ENCODE measurements at regions not wholly inside any gene's neighbourhood (a gene's known extent, or its start where the extent isn't known, plus 50 kb on each side); places are given as distances from the start of the nearest gene placed in this dataset.

DNA sequence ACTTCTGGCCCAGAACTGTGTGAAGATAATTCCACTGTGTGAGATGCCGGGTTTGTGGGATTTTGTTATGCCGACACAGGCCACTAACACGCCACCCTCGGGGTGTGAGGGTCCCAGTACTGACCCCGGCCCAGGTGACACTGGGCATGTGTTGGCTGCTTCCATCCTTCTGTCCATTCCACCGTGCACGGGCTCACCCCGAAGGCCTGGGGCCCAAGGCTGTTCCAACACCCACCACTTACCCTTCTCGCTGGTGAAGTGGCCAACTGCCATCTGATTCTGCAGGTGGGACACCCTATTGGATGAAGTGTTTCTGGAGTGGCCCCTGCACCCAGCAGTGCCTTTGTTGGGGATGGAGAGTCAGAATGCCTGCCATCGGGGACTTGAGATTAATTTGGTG is 1307.5 kb downstream of the BRD1 start:
- no peak for DNase-seq

- DNase-seq = no peak
Observed at GRCh38 chr22:48517039-48518030, 1310.3 kb downstream of the BRD1 start.

DNA sequence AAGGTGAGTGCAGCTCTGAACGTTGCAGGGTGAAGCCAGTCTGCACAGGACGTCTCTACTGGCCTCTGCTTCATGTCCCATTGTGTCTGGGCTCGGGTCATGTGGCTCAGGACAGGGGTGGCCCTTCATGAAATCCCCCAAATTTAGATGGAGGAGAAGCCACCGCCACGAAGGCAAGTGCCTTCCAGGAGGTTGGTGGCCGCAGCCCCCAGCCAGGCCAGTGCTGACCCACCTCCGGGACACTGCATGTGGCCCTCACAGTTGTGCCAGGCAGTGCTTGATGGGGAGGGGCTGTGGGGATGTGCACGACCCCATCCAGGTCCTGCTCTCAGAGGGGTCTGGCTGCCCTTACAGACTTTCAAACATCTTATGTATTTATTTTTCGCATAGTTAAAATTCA is 1311.1 kb downstream of the BRD1 start:
- no peak for DNase-seq

DNA sequence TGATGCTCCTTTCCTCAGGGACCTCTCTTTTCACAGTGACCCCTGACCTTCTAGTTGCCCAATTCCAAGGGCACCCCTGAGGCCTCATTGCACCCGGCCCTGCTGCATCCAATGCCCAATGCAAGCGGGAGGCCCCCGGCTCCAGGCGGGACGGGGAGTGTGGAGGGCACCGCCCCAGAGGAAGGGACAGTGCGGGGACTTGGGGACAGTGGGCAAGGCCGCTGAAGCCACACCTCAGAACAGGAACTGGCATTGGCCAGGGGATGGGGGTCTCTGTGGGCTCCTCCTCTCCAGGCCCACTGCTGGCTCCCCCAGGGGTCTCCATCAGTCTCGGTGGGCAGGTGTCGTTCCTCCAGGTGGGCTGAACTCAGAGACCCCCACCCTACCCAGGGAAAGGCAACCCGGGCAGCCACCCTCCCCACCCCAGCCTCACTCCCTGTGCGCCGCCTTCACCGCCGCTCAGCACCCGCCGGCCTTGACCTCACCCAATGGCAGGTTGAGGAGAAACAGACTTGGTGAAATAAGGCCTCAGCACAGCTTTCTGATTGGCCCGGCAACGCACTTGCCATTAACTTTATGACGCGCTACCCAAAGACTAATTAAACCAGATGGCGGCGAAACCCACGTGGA is 1312.0 kb downstream of the BRD1 start:
- no peak for DNase-seq

DNA sequence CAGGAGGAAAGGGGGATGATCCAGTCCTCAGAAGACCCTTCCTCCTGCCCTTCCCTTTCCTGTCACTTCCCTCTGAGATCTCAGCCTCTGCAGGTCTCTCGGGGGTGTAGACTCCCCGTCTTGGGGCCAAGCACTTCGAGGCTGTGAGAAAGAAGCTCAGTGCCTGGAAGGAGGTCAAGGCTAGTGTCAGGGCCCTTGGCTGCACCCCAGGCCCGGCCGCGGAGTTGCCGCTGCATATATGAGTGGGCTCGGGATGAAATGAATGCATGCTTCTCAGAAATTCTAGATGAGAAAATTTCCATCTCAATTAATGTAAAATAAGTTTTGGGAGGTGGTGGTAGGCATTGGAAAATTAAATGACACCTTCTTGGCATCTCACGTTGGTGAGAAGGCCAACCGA is 1313.7 kb downstream of the BRD1 start:
- no peak for DNase-seq

DNA sequence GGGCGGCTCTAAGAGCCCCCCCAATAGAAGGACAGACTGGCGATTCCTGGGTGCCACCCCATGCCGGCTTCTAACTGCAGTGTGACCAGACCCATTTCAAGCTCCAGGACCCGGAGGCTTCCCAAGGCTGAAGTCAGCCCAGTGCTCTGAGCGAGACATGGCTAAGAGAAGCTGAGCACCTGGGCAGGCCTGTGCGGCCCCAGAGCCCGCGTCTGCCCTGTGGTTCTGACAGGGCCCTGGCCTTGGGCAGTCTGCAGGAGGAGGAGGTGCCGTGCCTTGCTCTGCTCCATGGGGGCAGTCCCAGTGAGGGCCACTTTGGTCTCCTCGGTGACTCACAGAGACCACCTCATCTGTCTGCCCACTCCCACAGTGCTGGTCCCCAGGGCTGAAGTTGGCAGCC is 1314.2 kb downstream of the BRD1 start:
- DNase-seq = no peak

DNA sequence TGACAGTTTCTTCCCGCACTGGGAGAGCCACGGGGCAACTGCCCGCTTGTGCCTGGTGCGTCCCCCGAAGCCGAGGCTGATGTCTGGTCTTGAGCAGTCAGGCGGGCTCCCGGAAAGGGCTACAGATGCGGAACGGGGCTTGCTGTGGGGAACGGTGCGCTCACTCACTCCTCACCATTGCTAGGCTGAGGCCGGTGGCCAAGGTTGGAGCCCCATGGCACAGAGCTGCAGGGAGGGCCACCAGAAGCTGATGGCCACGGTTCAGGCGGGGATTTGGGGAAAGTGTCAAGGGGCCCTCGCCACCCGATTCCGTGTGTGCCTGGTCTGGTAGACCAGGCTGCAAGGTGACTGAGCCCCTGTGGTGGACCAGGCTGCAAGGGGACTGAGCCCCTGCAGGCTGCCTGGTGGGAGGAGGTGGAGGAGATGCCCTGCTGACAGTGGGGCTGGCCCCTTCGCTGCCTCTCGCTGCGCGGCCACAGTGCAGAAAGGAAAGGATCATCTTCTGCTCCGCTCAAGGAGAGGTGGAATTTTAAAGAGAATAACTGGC is 1315.8 kb downstream of the BRD1 start:
- no peak for DNase-seq

DNA sequence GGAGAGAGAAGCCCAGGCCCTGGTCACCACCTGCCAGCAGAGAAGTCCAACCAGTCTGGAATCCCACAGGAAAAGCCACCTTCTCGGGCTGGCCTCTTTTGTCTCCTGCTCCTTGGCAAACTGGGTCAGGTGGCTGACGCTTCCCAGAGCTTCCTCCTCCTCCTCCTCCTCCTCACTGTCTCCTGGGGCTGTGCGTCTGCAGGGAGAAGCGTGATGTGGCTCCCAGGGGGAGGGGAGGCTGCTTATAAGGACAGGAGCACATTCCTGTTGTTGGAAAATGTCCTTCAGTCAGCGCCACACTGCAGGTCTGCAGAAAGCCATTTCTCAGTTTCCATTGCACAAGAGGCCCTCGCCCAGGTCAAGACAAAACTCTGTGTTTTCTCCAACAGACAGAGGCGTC is 1316.5 kb downstream of the BRD1 start:
- DNase-seq = no peak

- no peak for DNase-seq
Observed at GRCh38 chr22:48510599-48510998, 1317.1 kb downstream of the BRD1 start.

DNA sequence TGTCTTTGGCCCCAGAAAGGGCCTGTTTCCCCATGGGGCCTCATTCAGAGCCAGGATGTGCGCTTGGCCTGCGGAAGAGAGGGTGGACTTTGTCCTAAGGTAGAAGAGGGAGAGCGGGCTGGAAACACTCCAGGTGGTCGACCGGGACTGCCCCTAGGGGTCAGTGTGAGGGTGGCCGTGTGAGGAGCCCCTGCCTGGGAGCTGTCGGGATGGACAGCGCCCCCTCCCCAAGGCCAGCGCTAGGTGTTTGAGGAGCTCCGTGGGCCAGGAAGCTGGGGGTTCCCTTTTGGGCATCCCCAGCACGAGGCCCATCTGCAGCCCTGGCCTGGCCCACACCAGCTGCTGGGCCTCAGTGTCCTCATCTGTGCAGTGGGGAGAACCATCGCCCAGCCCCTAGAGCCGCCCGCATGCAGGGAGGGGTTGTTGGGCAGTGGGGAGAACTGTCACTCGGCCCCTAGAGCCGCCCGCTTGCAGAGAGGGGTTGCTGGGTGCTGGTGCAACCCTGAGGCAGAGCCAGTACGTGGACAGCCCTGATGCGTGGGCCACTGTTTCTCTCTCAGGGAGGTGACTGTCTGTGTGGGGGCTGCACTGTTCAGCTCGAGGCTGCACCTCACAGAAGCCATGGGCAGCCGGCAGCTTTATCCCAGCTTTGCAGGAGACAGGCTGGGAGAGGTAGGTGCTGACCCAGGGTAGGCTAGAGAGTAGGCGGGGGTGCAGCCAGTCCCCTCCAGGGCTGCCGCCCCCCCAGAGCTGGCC is 1319.9 kb downstream of the BRD1 start:
- DNase-seq = no peak

DNA sequence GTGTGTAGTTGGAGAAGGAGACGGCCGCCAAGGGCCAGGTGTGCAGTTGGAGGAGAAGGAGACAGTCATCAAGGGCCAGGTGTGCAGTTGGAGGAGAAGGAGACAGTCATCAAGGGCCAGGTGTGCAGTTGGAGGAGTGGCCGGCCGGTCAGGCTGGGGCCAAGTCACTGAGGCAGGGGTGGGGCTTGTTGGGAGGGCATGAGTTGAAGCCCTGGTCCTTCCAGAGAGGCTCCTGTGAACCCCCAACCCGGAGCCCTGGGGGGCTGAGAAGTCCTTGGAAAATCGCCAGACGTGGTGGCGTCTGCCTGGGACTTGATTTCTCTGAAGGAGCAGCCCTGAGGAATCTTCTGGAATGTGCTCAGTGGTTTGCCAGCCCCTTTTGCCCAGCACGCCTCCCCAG is 1320.5 kb downstream of the BRD1 start:
- no peak for DNase-seq

DNA sequence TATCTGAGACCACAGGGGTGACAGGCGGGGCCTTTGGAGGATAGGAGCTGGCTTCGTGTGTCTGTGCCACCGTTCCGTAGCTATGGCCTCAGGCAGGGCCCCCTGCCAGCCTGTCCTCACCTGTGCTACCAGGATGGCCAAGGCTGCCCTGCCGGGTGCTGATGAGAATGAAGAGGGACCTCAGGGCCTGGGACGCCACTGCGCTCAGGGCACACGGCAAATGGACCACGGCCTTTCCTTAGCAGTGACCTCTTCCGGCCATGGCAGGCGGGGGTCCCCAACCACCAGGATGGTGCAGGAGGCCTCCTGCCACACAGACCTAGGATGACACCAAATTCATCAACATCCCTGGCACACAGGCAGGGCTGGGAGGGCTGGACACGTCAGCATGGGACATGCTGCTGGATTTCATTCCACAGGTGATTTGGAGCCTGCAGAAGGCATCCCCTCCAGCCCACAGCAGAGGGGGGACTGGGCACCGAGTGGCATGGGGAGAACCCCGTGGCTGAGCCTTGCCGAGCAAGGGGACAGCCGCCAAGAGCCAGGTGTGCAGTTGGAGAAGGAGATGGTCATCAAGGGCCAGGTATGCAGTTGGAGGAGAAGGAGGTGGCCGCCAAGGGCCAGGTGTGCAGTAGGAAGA is 1321.0 kb downstream of the BRD1 start:
- DNase-seq = no peak

DNA sequence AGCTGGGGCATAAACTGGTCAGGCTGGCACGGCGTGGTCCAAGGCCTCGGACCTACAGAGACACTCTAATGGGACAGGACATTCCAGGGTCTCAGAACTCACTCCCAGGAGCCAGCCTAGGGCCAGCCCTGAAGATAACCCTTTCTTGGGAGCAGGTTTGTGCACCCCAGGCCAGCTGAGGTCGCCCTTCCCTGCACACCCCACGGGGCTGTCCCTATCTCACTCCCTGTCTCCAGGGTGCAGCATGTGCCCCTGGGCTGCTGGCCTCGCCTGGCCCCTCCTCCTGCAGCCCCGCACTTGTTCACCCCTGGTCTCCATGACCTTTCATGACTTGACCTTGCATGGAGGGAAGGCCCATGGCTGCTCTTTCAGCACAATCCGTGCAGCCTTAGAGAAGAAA is 1321.8 kb downstream of the BRD1 start:
- no peak for DNase-seq

DNA sequence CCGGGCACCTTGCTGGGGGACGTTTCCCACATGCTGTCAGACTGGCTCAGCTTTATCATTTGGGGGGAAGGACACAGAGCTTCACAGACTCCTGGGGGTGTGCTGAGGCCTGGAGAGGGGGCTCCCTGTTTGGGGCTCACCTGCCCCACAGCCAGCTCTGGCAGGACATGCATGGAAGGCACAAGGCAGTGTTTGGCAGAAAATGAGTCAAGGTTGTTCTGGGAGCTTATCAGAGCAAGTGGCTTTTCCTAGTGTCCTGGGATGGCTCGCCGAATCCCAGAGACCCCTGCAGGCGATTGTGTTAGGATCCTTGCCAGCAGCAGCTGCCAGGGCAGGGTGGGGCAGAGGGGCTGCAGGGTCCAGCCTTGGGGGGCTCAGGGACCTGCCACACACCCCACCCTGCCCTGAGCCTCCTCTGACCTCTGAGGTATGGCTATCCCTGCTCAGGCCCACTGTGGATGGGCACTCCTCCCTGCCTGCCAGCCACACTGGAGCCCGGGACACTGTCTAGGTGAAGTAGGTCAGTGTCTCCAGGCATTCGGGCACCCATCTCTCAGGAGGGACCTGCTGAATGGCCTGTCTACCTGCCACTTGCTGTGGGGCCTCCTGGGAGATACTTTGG is 1323.0 kb downstream of the BRD1 start:
- no peak for DNase-seq

- DNase-seq = no peak
Observed at GRCh38 chr22:48503876-48504275, 1323.8 kb downstream of the BRD1 start.

DNA sequence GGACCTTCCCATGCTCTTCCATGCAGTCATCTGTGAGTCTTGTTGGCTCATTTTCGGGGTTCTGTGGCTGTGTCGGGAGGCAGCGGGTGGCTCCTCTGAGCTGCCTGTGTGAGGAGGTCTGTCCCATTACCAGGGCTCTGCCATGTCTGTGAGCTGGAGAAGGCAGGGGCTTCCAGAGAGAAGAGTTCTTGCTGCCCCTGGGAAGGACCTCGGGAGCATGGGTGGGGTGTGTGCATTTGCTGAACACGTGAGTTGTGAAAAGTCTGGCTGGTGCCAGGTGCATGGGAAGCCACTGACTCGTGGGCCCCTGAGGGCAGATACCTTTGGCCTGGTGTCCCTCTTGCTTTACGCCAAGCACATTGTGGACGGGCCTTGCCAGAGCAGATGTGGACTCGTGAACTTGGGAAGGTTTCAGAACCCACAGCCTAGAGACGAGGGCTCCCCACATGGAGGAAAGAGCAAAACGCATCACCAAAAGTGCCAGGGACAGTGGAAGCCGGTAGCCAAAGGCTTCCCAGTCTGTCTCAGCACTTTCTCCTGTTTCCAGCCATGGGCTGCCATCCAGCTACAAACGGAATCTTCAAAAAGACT is 1324.5 kb downstream of the BRD1 start:
- DNase-seq = no peak

GRCh38 chr22:48501231-48501750 is 1326.4 kb downstream of the BRD1 start:
- no peak for DNase-seq

DNA sequence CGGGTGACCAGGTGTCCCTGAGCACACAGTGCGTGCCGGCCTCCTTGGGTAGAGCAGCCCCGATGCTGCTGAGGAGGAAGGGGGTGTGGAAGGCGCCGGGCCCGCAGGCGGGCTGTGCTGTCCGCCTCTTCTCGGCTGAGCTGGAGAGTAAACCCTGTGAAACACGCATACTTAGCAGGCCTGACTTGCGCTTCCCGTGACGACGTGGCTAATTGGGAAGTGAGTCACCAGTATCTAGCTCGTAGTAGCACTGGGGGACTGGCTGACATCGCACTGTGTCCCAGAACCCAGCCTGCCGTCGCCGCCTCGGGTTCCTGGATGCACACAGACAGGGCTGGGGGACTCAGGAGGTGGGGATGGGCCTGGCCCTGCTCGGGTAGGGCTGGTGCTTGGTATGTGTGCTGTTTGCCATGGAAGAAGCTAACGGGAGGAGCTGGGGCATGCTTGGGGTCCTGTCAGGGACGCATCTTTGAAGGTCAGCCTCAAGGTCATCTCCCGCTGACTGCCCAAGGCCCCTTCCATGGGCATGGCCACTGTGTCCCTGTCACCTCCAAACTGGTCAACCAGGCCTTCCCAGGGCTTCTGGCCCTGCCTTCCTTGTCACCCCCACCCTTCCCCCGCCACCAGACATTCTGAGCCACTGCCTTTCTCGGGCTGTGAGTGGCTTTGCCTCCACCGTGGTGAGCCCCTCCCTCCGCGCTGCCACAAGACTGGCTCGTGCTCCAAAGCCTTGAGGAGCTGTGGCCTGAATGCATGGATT is 1327.0 kb downstream of the BRD1 start:
- DNase-seq = no peak

- DNase-seq = no peak
Observed at GRCh38 chr22:48499456-48500425, 1327.9 kb downstream of the BRD1 start.
